Ishikawa (cell line): ENCODE measurements at regions not wholly inside any gene's neighbourhood (a gene's known extent, or its start where the extent isn't known, plus 50 kb on each side); places are given as distances from the start of the nearest gene placed in this dataset.

Experiments
- CEBPB ChIP-seq: IDR thresholded peaks from 2 replicates; pipeline ENCODE4 v1.6.1; 2012
- EGR1 ChIP-seq: IDR thresholded peaks from 2 replicates; pipeline ENCODE4 v1.6.1; 2012
- EP300 ChIP-seq: IDR thresholded peaks from 2 replicates; pipeline ENCODE4 v1.6.1; 2012; ENCODE audit warnings: borderline replicate concordance
- FOXM1 ChIP-seq: IDR thresholded peaks from 2 replicates; pipeline ENCODE4 v1.6.1; 2012; ENCODE audit warnings: low read depth, borderline replicate concordance
- NFIC ChIP-seq: IDR thresholded peaks from 2 replicates; pipeline ENCODE4 v1.6.1; 2012
- RAD21 ChIP-seq: IDR thresholded peaks from 2 replicates; pipeline ENCODE4 v1.6.1; 2012; ENCODE audit warnings: low read depth
- REST ChIP-seq: IDR thresholded peaks from 2 replicates; pipeline ENCODE4 v1.6.1; 2012; ENCODE audit warnings: low read depth, mild to moderate bottlenecking
- TAF1 ChIP-seq: IDR thresholded peaks from 2 replicates; pipeline ENCODE4 v1.6.1; 2012; ENCODE audit warnings: low read depth, mild to moderate bottlenecking
- TCF12 ChIP-seq: IDR thresholded peaks from 2 replicates; pipeline ENCODE4 v1.6.1; 2012; ENCODE audit warnings: low read depth
- TEAD4 ChIP-seq: IDR thresholded peaks from 2 replicates; pipeline ENCODE4 v1.6.1; 2012
- USF1 ChIP-seq: IDR thresholded peaks from 2 replicates; pipeline ENCODE4 v1.6.1; 2012
- YY1 ChIP-seq: IDR thresholded peaks from 2 replicates; pipeline ENCODE4 v1.6.1; 2012; ENCODE audit warnings: low read depth
- ZBTB7A ChIP-seq: IDR thresholded peaks from 2 replicates; pipeline ENCODE4 v1.6.1; 2012; ENCODE audit warnings: low read depth
- TF ChIP-seq, protein P1 (sequence below): IDR thresholded peaks from 2 replicates; pipeline ENCODE4 v1.6.1; 2012

DNA sequence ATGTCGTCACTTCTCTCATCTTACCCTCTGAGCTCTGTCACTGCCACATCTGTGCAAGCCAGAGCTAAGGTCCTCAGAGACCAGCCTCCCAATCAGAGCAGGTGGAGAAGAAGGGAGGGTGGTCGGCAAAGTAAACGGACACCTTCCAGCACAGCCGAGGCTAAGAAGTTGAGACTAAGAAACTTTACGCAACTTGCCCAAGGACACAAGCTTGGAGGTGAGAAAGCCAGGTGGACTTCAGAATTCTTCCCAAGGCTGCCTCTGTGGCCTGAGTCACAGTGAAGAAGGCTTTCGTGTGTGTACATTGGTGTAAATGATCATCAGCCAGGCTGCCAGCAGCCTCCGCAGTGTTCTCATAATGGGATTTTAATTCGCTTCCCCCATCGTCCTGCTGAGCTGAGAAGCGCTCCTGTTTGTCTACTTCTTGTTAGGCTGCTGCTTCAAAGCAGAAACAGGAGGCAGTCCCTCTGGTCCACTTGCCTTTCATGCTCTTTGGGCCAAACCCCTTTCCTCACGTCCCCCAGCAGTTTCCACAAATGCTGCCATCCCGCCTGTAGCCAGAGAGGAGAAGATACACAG, 125.0 kb upstream of the RPL38 start:
- no peak for TF ChIP-seq REST
- no peak for TF ChIP-seq YY1
- no peak for TF ChIP-seq EGR1
- no peak for TF ChIP-seq USF1
- TF ChIP-seq RAD21, result no peak
- TF ChIP-seq, protein P1, sequence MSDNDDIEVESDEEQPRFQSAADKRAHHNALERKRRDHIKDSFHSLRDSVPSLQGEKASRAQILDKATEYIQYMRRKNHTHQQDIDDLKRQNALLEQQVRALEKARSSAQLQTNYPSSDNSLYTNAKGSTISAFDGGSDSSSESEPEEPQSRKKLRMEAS, result no peak
- no peak for TF ChIP-seq EP300
- no peak for TF ChIP-seq TEAD4
- TF ChIP-seq NFIC, result no peak
- no peak for TF ChIP-seq TAF1
- no peak for TF ChIP-seq TCF12
- TF ChIP-seq ZBTB7A, result no peak
- TF ChIP-seq CEBPB, result no peak
- TF ChIP-seq FOXM1, result no peak
